HL-60 (cell line): ENCODE measurements at regions not wholly inside any gene's neighbourhood (a gene's known extent, or its start where the extent isn't known, plus 50 kb on each side); places are given as distances from the start of the nearest gene placed in this dataset.

Experiments
- DNase-seq, 2 experiments: peaks; one replicate each; pipeline ENCODE4 v3.0.0-alpha.2; 2010 to 2020; ENCODE audit warnings: low read depth in 1 of 2, low spot score in 1 of 2
- H3K27ac ChIP-seq: fragments of 250-450 bp; sonication (Bioruptor Pico); replicated peaks from 2 replicates; pipeline ENCODE4 v1.5.1; 2020; ENCODE audit warnings: mild to moderate bottlenecking, moderate library complexity
- H3K27me3 ChIP-seq: fragments of 250-450 bp; sonication (Bioruptor Pico); 2 replicates; pipeline ENCODE4 v1.5.1; 2021; ENCODE audit warnings: mild to moderate bottlenecking, moderate library complexity; ENCODE audit not compliant: insufficient read depth, poor library complexity, severe bottlenecking
- H3K4me3 ChIP-seq: replicated peaks from 2 replicates; pipeline ENCODE4 v1.5.1; 2011; ENCODE audit warnings: mild to moderate bottlenecking, control low read depth, low read length; ENCODE audit not compliant: insufficient read depth
- CTCF ChIP-seq: IDR thresholded peaks from one replicate; pipeline ENCODE4 v1.5.1; 2011; ENCODE audit warnings: low read length, control low read depth, inconsistent platforms; ENCODE audit not compliant: insufficient read depth
- GABPA ChIP-seq: IDR thresholded peaks from 2 replicates; pipeline ENCODE4 v1.6.1; 2012; ENCODE audit warnings: low read depth
- POLR2AphosphoS5 ChIP-seq: IDR thresholded peaks from 2 replicates; pipeline ENCODE4 v1.6.1; 2012; ENCODE audit warnings: low read depth
- REST ChIP-seq: IDR thresholded peaks from 2 replicates; pipeline ENCODE4 v1.6.1; 2012; ENCODE audit warnings: low read depth; ENCODE audit not compliant: insufficient replicate concordance
- SPI1 ChIP-seq: IDR thresholded peaks from 2 replicates; pipeline ENCODE4 v1.6.1; 2012; ENCODE audit warnings: low read depth, mild to moderate bottlenecking, borderline replicate concordance

DNA sequence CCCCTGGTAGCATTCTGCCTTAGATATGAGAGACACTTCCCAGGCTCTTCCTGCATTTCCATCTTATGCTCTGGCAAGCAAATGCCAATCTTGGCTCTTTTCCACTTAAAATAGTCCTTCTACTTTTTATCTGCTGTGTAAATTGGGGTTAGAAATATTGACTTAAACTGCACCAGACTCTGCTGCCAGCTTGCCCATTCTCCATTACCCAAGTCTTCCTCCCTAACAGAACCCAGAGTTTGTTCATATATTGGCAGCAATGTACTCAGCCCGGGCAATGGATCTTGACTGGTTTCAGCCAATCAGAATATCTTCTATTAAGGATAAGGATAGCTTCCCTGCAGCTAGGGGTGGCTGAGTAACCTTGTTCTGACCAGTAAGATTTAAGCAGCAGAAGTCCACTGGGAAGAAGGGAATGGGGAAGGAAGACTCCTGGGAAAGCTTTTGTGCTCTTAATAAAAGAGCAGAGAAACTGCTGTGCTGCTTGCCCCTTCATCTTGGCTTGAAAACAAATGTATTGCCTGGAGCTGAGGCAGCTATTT is 177.1 kb downstream of the KCNRG start:
- TF ChIP-seq REST, result no peak
- no peak for TF ChIP-seq GABPA
- TF ChIP-seq POLR2AphosphoS5, result no peak
- TF ChIP-seq SPI1, result no peak
- no peak for TF ChIP-seq CTCF
- H3K27me3 ChIP-seq, result no peaks in the 10 kb centered on the region

DNA sequence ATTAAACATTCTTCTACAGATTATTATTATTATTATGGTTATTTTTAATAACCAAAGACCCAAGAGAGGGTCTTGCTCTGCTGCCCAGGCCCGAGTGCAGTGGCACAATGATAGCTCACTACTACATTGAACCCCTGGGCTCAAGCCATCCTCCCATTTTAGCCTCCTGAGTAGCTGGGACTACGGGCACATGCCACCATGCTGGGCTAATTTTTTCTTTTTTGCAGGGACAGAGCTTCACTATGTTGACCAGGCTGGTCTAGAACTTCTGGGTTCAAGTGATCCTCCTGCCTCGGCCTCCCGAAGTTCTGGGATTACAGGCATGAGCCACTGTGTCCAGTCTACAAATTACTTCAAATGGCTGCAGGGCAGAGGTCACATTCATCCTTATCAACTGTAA is 179.8 kb downstream of the KCNRG start:
- no peaks in the 10 kb centered on the region for H3K27me3 ChIP-seq
- DNase-seq, result no peak
- H3K4me3 ChIP-seq, result no peak overlapping the region
- no peak overlapping the region for H3K27ac ChIP-seq
- no peak for TF ChIP-seq GABPA
- no peak for TF ChIP-seq SPI1
- TF ChIP-seq REST, result no peak
- TF ChIP-seq POLR2AphosphoS5, result no peak
- no peak for TF ChIP-seq CTCF

More for the DNA sequence above, 177.1 kb downstream of the KCNRG start:
- Histone ChIP-seq H3K4me3 (no peak overlapping the region), H3K27ac (no peak overlapping the region)
- DNase-seq, result no peak

GRCh38 chr13:50196118-50196517 is 180.9 kb downstream of the KCNRG start:
- H3K27me3 ChIP-seq, result no peaks in the 10 kb centered on the region
- H3K4me3 ChIP-seq, result no peak overlapping the region
- TF ChIP-seq CTCF (no peak), POLR2AphosphoS5 (no peak), REST (no peak), SPI1 (no peak), GABPA (no peak)
- no peak for DNase-seq
- no peak overlapping the region for H3K27ac ChIP-seq
